ENCODE measurements at regions not wholly inside any gene's neighbourhood (a gene's known extent, or its start where the extent isn't known, plus 50 kb on each side); places are given as distances from the start of the nearest gene placed in this dataset.

DNA sequence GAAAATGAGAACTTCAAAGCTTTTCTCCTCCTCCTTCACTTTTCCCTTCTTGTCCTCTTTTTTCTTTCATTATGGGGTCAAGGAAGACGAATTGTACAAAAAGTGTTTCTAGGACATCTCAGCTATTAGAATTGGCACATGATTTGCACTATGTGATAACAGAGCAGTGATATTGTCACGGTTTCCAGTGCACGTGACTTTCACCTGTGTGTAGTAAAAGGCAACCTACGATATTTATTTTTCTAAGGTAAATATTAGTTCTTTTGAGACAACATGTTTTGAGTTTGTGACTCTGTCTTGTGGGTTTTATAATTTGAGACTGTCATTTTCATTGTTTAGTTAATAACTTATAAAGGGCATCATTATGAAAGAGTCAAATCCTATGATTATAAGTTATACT lies 213.1 kb downstream of the PSAT1 start:
- TF ChIP-seq, protein P1, sequence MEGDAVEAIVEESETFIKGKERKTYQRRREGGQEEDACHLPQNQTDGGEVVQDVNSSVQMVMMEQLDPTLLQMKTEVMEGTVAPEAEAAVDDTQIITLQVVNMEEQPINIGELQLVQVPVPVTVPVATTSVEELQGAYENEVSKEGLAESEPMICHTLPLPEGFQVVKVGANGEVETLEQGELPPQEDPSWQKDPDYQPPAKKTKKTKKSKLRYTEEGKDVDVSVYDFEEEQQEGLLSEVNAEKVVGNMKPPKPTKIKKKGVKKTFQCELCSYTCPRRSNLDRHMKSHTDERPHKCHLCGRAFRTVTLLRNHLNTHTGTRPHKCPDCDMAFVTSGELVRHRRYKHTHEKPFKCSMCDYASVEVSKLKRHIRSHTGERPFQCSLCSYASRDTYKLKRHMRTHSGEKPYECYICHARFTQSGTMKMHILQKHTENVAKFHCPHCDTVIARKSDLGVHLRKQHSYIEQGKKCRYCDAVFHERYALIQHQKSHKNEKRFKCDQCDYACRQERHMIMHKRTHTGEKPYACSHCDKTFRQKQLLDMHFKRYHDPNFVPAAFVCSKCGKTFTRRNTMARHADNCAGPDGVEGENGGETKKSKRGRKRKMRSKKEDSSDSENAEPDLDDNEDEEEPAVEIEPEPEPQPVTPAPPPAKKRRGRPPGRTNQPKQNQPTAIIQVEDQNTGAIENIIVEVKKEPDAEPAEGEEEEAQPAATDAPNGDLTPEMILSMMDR (IDR thresholded peaks at IDR 0.05), result no peak
- TF ChIP-seq POLR2AphosphoS5 (IDR thresholded peaks at IDR 0.05) (no peak), POLR2A (IDR thresholded peaks at IDR 0.05) (no peak), EP300 (IDR thresholded peaks at IDR 0.05; ENCODE audit: low read depth) (no peak)

Data from transverse colon (tissue), 4 donors.